Heart left ventricle (tissue), 16 donors: ENCODE measurements at regions not wholly inside any gene's neighbourhood (a gene's known extent, or its start where the extent isn't known, plus 50 kb on each side); places are given as distances from the start of the nearest gene placed in this dataset.
A peak's percentile ranks its signal among the peaks of the same experiment; 100 is the strongest.

Experiments
- ATAC-seq, 4 donors: fragments of 200-7000 bp; cut with Tn5 transposase; one replicate each; pipeline ENCODE4 v1.9.1; 2020 to 2022; ENCODE audit warnings: moderate library complexity in 4 of 4, mild to moderate bottlenecking in 3 of 4, moderate number of reproducible peaks in 1 of 4
- DNase-seq, 5 donors: peaks; one replicate each; pipeline ENCODE4 v3.0.0-alpha.2; 2020
- H3K27ac ChIP-seq, 12 donors: fragments of 200-600 bp; sonication (generic) in 4 of 12; one replicate each; pipeline versions ENCODE4 v1.5.0 to v1.8.0; 2016 to 2022; ENCODE audit warnings: mild to moderate bottlenecking in 2 of 12
- H3K27me3 ChIP-seq, 9 donors: fragments of 200-600 bp; sonication (generic) in 2 of 9; one replicate each; pipeline versions ENCODE4 v1.5.1 to v1.8.0; 2016 to 2022; ENCODE audit warnings: mild to moderate bottlenecking in 3 of 9
- H3K36me3 ChIP-seq, 9 donors: fragments of 200-600 bp; sonication (generic) in 2 of 9; one replicate each; pipeline versions ENCODE4 v1.5.0 to v1.8.0; 2018 to 2022; ENCODE audit warnings: mild to moderate bottlenecking in 2 of 9
- H3K4me1 ChIP-seq, 12 donors: fragments of 200-600 bp; sonication (generic) in 4 of 12; one replicate each; pipeline versions ENCODE4 v1.5.0 to v1.8.0; 2016 to 2022; ENCODE audit warnings: mild to moderate bottlenecking in 3 of 12
- H3K4me3 ChIP-seq, 12 donors: fragments of 200-600 bp; sonication (generic) in 4 of 12; one replicate each; pipeline versions ENCODE4 v1.5.0 to v1.8.0; 2017 to 2022; ENCODE audit warnings: mild to moderate bottlenecking in 9 of 12, moderate library complexity in 4 of 12
- H3K9me3 ChIP-seq, 12 donors: fragments of 200-600 bp; sonication (generic) in 4 of 12; one replicate each; pipeline versions ENCODE4 v1.5.0 to v1.8.0; 2016 to 2022; ENCODE audit warnings: mild to moderate bottlenecking in 1 of 12
- CTCF ChIP-seq, 12 donors: fragments of 200-600 bp; sonication (generic) in 4 of 12; IDR thresholded peaks; one replicate each; pipeline versions ENCODE4 v1.5.0 to v1.8.0; 2018 to 2022; ENCODE audit warnings: antibody characterized with exemption in 12 of 12, mild to moderate bottlenecking in 5 of 12
- POLR2A ChIP-seq, 2 donors: fragments of 450-650 bp; IDR thresholded peaks; one replicate each; pipeline ENCODE4 v1.6.1; 2017; ENCODE audit warnings: antibody characterized with exemption in 2 of 2, mild to moderate bottlenecking in 2 of 2, moderate library complexity in 2 of 2
- WGBS, 4 donors: extraction: QIAGEN DNeasy Blood & Tissue Kit in 2 of 4; methylation state at CpG; one replicate each; pipeline versions ENCODE4 v1.1.5 to v1.1.7; 2013 to 2018; 5-methylcytosine and 5-hydroxymethylcytosine counted together
- intact Hi-C, 10 donors: fragments of 100-400 bp; cut with DNase I; formaldehyde crosslinking; loops; one replicate each; pipeline versions ENCODE4 v1.11.1 to v1.14.2; 2022
- donor health status: ischemic (EF 13 %, LVEDD 7.1; RV severe dilation, severe dysfunction).
- donor health status: healthy with polysubstance abuse.
- donor health status: DM: no; HTN: yes; CAD: no.
- donor health status: DM: no; HTN: no; CAD: no.
- donor health status: ischemic (EF 25% LVEDD 6.9; RV normal size, moderate dysfunction).
- donor health status: ischemic (EF 25% LVEDD 5.7; RV mildly dilated, moderate dysfunction).
- donor health status: healthy.
- donor health status: DM: yes; HTN: yes; CAD: no.
- donor health status: ischemic (EF 35%, LVEDD 5.7; RV mildly dilated, moderate dysfunction).
- donor health status: nonischemic (EF 11% LVEDD 7.7; RV severe dilation, severe dysfunction).
- donor health status: DM: yes; HTN: yes; CAD: no.
- donor health status: PGD.
- donor health status: ischemic (EF 29% LVEDD 5.4; RV normal size, mild dysfunction).
- donor health status: nonischemic (EF 23%, LVEDD 6.1; RV moderate dilation, normal function).

- peak overlapping the region in 10 of 12 donors; percentile 25 to 84 (median 70) for H3K27ac ChIP-seq
- WGBS, 4 donors: 50 to 64% (median 58%) methylated on average over 2 of the region's 2 CpGs
Observed at GRCh38 chr4:104615926-104616325, 121.2 kb upstream of the CXXC4 start.

GRCh38 chr4:104616401-104616820 lies 121.7 kb upstream of the CXXC4 start:
- intact Hi-C loops: no loop called here
- TF ChIP-seq POLR2A (IDR thresholded peaks at IDR 0.05) (no peak), CTCF (IDR thresholded peaks at IDR 0.05) (no peak)
- peak overlapping the region in 1 of 12 donors; percentile 10 for H3K4me3 ChIP-seq
- H3K9me3 ChIP-seq: peaks cover 0 to 12% (median 0%) of the 10 kb centered on the region in 12 donors
- no peaks in the 10 kb centered on the region for H3K36me3 ChIP-seq
- DNase-seq: peak in 4 of 5 donors; percentile 68 to 87 (median 75)
- H3K27ac ChIP-seq: peak overlapping the region in 11 of 12 donors; percentile 6 to 84 (median 64)
- WGBS, 4 donors: 30 to 45% (median 40%) methylated on average over 4 to 6 of the region's 6 CpGs
- peaks cover 0 to 15% (median 0%) of the 10 kb centered on the region in 12 donors for H3K4me1 ChIP-seq
- ATAC-seq: peak; percentile 93 to 98 (median 96)
- no peaks in the 10 kb centered on the region for H3K27me3 ChIP-seq

More at GRCh38 chr4:104615926-104616325, 121.2 kb upstream of the CXXC4 start:
- peak; percentile 28 to 55 (median 36) for ATAC-seq
- TF ChIP-seq CTCF (IDR thresholded peaks at IDR 0.05) (no peak), POLR2A (IDR thresholded peaks at IDR 0.05) (no peak)
- H3K27me3 ChIP-seq: no peaks in the 10 kb centered on the region
- H3K4me3 ChIP-seq: no peak overlapping the region
- intact Hi-C loops: no loop called here
- DNase-seq: peak in 2 of 5 donors; percentile 9 to 18
- H3K36me3 ChIP-seq: no peaks in the 10 kb centered on the region
- peaks cover 0 to 15% (median 0%) of the 10 kb centered on the region in 12 donors for H3K4me1 ChIP-seq
- peaks cover 0 to 16% (median 0%) of the 10 kb centered on the region in 12 donors for H3K9me3 ChIP-seq

- no peak for DNase-seq
- no peak overlapping the region for H3K27ac ChIP-seq
- WGBS, 4 donors: 90 to 96% (median 95%) methylated on average over 1 of the region's 1 CpG
- H3K36me3 ChIP-seq: no peaks in the 10 kb centered on the region
- TF ChIP-seq CTCF (IDR thresholded peaks at IDR 0.05): no peak
- TF ChIP-seq POLR2A (IDR thresholded peaks at IDR 0.05): no peak
- H3K27me3 ChIP-seq: no peaks in the 10 kb centered on the region
- no peak overlapping the region for H3K4me3 ChIP-seq
- intact Hi-C loops: no loop called here
- no peaks in the 10 kb centered on the region for H3K9me3 ChIP-seq
- ATAC-seq: no peak
- H3K4me1 ChIP-seq: no peaks in the 10 kb centered on the region
Observed at GRCh38 chr4:104625706-104626105, 131.0 kb upstream of the CXXC4 start.

- Histone ChIP-seq H3K9me3 (no peaks in the 10 kb centered on the region), H3K27me3 (no peaks in the 10 kb centered on the region), H3K4me3 (no peak overlapping the region), H3K36me3 (no peaks in the 10 kb centered on the region), H3K27ac (no peak overlapping the region), H3K4me1 (no peaks in the 10 kb centered on the region)
- no peak for DNase-seq
- TF ChIP-seq POLR2A (IDR thresholded peaks at IDR 0.05): no peak
- no peak for TF ChIP-seq CTCF (IDR thresholded peaks at IDR 0.05)
- no peak for ATAC-seq
- intact Hi-C loops: no loop called here
- WGBS, 4 donors: 80 to 95% (median 81%) methylated on average over 1 of the region's 1 CpG
Observed at GRCh38 chr4:104629601-104630000, 134.9 kb upstream of the CXXC4 start.
